Stimulated activated naive CD8-positive, alpha-beta T cell treated with anti-CD3 and anti-CD28 coated beads, Interleukin-15, Interleukin-2, amounts not matched to agents 100 U/mL and 50 U/mL, for 24 hours (primary cell): ENCODE measurements at regions not wholly inside any gene's neighbourhood (a gene's known extent, or its start where the extent isn't known, plus 50 kb on each side); places are given as distances from the start of the nearest gene placed in this dataset.

Experiments
- ATAC-seq: fragments of 150-1000 bp; cut with Tn5 transposase; one replicate; pipeline ENCODE4 v1.10.0; 2021
- DNase-seq: peaks from one replicate; pipeline ENCODE4 v3.0.0; 2021

DNA sequence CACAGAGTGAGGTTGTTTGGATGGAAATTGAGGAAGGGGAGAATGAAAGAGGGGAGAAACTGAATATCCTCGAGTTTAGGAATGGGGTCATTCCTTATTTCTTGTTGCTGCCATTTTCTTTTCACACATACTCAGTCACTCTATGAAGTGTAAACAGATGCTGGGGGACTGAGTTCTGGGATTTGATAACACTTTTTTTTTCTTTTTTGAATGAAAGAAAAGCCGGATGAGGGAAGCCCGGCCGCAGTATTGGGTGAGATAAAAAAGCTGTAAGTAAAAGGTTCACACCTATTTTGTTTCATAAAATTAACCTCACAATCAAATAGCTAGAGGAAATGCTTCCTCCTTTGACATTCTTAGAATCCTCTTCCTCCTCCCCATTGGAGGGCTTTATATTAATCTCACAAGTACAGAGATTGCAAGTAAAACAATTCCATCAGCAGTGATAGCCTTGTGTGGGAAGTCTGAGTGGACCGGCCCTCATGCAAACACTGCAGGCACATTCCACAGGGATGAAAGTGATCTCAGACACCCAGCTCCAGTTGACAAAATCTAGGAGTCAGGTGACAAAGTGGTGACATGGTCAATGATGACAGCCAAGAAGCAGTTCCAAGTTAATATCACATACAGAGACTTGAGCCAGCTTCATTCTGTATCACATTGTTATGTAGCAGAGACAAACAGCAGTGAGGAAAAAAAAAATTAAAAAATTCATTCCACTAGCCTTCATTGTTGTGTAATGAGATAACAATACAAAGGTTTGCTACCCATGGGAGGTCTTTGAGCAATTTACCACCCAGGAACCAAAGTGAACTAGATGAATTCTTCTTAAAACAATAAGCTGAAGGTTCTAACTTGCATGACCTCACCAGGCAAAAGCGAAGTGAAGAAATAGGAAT lies 391.1 kb upstream of the HSF2 start:
- DNase-seq = no peak

DNA sequence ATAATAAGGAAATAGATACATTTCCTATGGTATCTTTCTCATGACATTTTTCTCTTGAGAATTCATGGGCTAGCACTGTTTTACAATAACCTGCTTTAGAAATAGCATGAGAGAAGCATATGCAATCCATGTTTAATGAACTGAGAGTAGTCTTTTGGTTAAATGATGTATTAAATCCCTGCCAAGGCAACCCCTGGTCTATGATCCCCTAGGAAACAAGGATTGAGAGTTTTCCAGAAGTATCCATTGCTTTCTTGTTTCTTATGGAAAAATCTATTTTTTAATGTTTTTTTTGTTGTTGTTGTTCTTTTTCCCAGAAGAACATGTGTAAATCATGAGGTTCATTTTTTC lies 390.5 kb upstream of the HSF2 start:
- ATAC-seq (no peak), DNase-seq (no peak)

More for the DNA sequence above, 391.1 kb upstream of the HSF2 start:
- ATAC-seq = no peak

GRCh38 chr6:122012578-122012977 lies 386.9 kb upstream of the HSF2 start:
- ATAC-seq = no peak
- no peak for DNase-seq

GRCh38 chr6:122014961-122015360 lies 384.5 kb upstream of the HSF2 start:
- ATAC-seq (no peak), DNase-seq (no peak)

DNA sequence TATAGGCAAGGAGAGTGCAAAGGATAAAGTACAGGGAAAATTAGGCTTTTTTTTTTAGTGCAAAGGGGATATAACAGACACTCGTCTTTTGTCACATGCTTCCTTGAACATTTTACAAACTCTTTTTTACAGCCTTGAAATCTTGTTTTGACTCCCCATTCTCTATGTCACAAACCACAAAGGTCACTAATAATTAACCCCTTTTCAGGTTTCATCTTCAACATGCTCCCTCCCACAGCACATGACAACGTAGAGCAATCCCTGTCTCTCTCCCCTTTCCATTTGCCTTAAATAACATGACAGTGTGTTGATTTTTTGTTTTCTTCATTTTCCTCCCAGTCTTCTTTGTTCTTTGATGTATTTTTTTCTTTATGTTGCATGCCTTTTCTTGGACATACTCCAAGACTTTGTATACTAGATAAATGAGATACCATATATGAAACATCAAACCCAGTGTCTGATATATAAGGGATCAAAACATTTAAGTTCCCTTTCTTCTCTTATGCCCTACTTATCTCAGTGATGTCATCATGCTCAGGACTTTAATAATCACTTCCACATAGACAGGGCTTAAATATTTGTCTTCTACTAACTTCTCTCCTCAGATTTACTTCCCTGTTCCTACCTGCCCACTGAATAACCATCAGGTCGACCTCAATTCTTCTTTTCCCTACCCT lies 378.7 kb upstream of the HSF2 start:
- DNase-seq (no peak), ATAC-seq (no peak)

- DNase-seq = no peak
- no peak for ATAC-seq
Observed at GRCh38 chr6:122025104-122025503, 374.3 kb upstream of the HSF2 start.

DNA sequence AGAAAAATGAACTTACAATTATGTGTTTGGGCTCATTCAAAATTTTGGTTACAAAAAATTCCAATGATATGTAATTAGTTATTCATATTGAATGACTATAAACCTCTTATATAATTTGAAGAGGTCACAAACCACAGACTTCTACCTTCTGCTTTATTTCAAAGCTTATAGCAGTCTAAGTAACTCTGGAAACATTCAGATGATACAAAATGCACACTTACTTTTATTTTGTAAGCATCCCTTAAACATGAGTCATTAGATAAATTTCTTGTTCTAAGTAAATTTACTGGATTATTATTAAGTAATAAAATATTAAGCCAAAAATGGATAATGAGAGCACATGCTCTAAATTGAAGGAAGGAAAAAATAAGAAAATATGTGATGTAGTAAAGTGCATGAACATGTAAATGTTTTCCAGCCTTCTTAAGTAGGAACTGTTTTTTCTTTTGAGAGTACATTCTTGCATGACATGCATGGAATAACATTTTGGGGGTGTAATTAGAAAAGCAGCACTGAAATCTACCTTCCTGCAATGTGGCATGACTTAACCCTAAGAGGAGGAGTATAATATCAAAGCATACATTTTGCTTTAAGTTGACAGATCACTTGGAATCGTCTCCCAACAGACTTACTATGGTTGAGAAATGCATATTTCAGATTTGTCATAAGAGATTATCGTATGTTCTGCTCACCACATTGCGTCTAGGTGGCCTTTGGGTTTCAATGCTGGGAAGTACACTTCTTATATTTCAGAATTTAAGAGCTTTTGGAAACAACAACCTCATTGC lies 372.7 kb upstream of the HSF2 start:
- DNase-seq (no peak), ATAC-seq (no peak)

DNA sequence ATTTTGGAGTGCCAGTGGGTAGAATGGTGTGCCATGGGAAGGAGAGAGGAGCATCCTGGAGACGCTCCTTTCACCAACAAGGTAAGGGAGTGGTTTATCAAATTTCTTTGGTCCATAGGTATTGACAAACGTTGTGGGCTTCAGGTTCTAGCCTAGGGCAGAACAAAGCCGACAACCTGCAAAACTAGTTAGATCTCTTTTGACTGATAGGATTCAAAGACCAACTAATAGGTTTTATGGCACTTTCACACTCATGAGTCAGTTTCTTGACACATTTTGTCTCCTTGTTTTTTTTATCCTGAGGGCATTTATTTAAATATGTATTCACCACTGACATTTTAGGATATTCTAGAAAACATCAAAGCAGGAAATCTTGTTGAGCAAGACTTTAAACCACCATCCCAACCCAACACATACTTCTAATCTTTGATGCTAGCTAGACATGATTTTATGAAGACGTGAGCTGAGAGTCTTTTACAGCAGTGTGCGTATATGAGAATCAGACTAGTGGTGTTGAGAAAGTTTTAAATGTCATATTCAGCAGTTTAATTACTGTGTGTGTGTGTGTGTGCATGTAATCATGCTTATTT lies 370.4 kb upstream of the HSF2 start:
- DNase-seq (no peak), ATAC-seq (no peak)

- no peak for DNase-seq
- peak; percentile 77 for ATAC-seq
Observed at GRCh38 chr6:122033564-122034181, 365.8 kb upstream of the HSF2 start.

GRCh38 chr6:122035173-122035572 lies 364.3 kb upstream of the HSF2 start:
- ATAC-seq (no peak), DNase-seq (no peak)

- no peak for ATAC-seq
- no peak for DNase-seq
Observed at GRCh38 chr6:122040261-122040660, 359.2 kb upstream of the HSF2 start.

DNA sequence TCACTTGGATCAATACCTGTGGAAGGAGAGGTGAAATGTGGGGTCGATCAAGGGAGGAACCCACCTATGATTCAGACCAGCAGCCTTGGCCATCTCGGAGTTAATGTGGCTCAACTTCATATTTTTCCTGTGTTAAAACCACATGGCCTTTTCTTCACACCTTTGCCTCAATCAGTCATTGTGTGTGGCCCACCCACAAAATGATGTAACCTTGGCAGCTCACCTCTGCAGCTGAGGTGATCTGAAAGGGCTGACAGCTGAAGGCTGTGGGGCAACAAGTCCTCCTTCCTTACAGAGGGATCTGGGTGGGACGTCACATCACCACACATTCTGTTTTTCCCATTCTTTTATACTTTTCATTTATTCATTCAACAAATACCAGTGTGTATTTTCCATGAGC lies 357.1 kb upstream of the HSF2 start:
- ATAC-seq = no peak
- no peak for DNase-seq

- peak; percentile 69 for ATAC-seq
Observed at GRCh38 chr6:122042960-122043735, 356.3 kb upstream of the HSF2 start.

GRCh38 chr6:122048570-122048969 lies 350.9 kb upstream of the HSF2 start:
- ATAC-seq (no peak), DNase-seq (no peak)

More at GRCh38 chr6:122042960-122043735, 356.3 kb upstream of the HSF2 start:
- no peak for DNase-seq

DNA sequence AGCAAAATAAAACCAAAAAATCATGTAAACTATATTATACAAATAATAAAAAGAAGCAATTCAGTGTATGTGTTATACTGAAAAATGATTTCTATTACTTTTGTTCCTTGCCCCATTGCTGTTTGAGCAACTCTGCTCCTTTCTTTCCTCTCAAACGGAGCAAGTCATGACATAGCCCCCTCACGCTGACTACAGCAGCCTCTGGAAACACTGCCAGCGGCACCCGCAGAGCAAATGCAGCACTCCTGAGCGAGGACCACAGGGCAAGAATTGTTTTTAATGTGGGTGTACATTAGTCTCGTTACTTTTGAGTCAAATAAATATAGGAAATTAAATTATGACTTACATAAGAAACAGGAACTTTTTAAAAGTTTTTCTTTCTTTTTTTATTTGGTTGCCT lies 350.1 kb upstream of the HSF2 start:
- DNase-seq (no peak), ATAC-seq (no peak)

GRCh38 chr6:122050242-122050755 lies 349.2 kb upstream of the HSF2 start:
- ATAC-seq (no peak), DNase-seq (no peak)

GRCh38 chr6:122052346-122052900 lies 347.0 kb upstream of the HSF2 start:
- DNase-seq (no peak), ATAC-seq (no peak)

GRCh38 chr6:122059918-122060317 lies 339.5 kb upstream of the HSF2 start:
- DNase-seq (no peak), ATAC-seq (no peak)

DNA sequence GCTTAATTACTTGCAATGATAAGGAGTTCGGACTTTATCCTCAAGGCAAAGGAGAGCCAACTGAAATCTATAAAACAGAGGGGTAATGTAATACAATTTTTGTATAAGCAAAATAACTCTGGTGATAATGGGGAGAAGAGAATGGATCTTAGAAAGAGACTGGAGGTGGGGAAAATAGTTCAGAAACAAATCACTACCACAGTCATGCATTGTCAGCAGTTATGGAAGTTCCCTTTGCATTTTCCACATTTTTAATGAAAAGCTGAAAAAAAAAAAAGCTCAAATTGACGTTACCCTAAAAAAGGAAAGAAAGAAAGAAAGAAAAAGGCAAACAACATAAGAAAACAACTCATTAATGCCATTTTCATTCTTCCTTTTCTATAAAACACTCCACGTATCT lies 337.6 kb upstream of the HSF2 start:
- DNase-seq = no peak
- no peak for ATAC-seq

DNA sequence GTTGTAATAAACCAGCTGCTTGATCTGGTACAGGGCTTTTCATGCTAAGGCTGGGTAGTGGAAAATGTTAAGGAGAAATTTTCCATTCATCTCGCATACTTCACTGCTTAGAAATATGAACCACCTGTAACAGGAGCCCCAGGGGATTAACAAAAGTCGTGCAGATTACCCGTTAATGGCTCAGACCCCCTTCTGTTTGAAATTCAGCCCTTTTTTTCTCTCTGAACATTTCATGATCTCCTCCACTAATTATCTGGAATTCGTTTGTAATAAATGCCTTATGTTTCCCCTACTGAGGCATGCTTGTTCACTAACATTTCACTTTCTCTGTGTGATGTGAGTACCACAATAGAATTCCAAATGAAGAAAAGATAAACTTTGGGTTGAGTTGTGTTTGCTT lies 336.4 kb upstream of the HSF2 start:
- ATAC-seq (no peak), DNase-seq (no peak)

- DNase-seq = no peak
- no peak for ATAC-seq
Observed at GRCh38 chr6:122063761-122064160, 335.7 kb upstream of the HSF2 start.
